BJ (cell line): ENCODE measurements at regions not wholly inside any gene's neighbourhood (a gene's known extent, or its start where the extent isn't known, plus 50 kb on each side); places are given as distances from the start of the nearest gene placed in this dataset.

ENCODE experiments used
- CTCF ChIA-PET: fragments of 350-600 bp; formaldehyde crosslinking; extraction: SDS; loops from one replicate; lab custom pipeline; 2021; ENCODE audit warnings: antibody characterized with exemption, inconsistent platforms; lab: Yijun Ruan, JAX
- POLR2A ChIA-PET: fragments of 300-600 bp; sonication (Branson Sonifier 250); formaldehyde crosslinking; extraction: SDS; loops from one replicate; lab custom pipeline; 2021; ENCODE audit warnings: antibody characterized with exemption; lab: Charles Lee
- DNase-seq: peaks from one replicate; pipeline ENCODE4 v3.0.0-alpha.2; 2011; ENCODE audit warnings: low read depth
- H3K27me3 ChIP-seq: 2 replicates; pipeline ENCODE4 v1.6.0; 2011; ENCODE audit warnings: low read length; ENCODE audit not compliant: control insufficient read depth, insufficient read depth
- H3K36me3 ChIP-seq: 2 replicates; pipeline ENCODE4 v1.5.1; 2011; ENCODE audit warnings: low read length; ENCODE audit not compliant: control insufficient read depth, insufficient read depth
- H3K4me3 ChIP-seq: 2 replicates; pipeline ENCODE4 v1.5.1; 2011; ENCODE audit warnings: low read depth, mild to moderate bottlenecking, control low read depth, low read length
- CTCF ChIP-seq: IDR thresholded peaks from 2 replicates; pipeline ENCODE4 v1.5.1; 2011; ENCODE audit warnings: low read depth, mild to moderate bottlenecking, control low read depth, inconsistent platforms, low read length, moderate library complexity; ENCODE audit not compliant: insufficient read depth

GRCh38 chr3:3340526-3340925 is 161.0 kb upstream of the CRBN start:
- Histone ChIP-seq H3K36me3 (no peaks in the 10 kb centered on the region), H3K27me3 (no peaks in the 10 kb centered on the region), H3K4me3 (no peak overlapping the region)
- ChIA-PET POLR2A (no interaction called here), CTCF (interaction anchor here (0.5 kb wide), 1 partner anchor 31 kb away, joined by 3 read pairs; no protein-coding TSS in a partner anchor)
- TF ChIP-seq CTCF = no peak
- no peak for DNase-seq

- TF ChIP-seq CTCF = no peak
- no peak overlapping the region for H3K4me3 ChIP-seq
- no peak for DNase-seq
- H3K36me3 ChIP-seq = no peaks in the 10 kb centered on the region
- POLR2A ChIA-PET = no interaction called here
- CTCF ChIA-PET = no interaction called here
- H3K27me3 ChIP-seq = no peaks in the 10 kb centered on the region
Measured at GRCh38 chr3:3335903-3336302, 156.4 kb upstream of the CRBN start.

DNA sequence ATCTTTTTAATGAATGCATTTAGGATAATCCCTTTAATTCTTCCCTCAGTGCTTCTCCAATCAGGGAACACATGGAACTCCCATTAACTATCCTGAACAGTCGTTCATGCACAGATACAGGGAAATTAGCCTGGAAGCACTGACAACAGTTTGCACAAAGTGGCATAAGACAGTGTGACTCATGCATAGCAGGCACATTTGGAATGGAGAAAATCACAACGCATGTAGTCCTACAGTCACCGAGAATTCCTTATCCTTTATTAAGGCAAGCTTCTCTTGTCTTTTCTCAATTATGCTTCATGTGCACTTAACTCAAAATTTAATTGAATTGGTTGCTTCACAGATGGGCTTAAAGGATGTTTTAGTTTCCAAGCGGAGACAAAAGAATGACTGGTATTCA is 155.0 kb upstream of the CRBN start:
- Histone ChIP-seq H3K4me3 (no peak overlapping the region), H3K27me3 (no peaks in the 10 kb centered on the region), H3K36me3 (no peaks in the 10 kb centered on the region)
- POLR2A ChIA-PET = no interaction called here
- CTCF ChIA-PET = no interaction called here
- no peak for DNase-seq
- TF ChIP-seq CTCF = no peak

DNA sequence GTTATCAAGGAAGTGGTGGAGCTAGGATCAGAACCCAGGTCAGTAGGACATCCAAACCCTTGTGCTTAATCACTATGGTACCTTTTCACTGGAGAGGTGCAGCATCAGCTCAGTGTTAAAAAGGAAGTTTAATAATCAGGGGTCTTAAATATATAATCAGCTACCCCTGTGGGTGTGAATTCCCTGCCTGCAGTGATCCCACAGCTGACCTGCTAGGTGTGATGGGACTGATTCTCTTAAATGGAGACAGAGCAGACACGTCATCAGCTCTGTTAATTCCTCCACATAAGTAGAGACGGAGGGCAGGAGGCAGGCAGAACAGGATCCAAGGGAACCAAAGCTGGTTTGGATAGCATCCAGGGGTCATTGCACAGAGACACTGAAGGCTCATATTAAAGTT is 154.1 kb upstream of the CRBN start:
- ChIA-PET CTCF (no interaction called here), POLR2A (no interaction called here)

GRCh38 chr3:3316521-3316920 is 137.0 kb upstream of the CRBN start:
- no peaks in the 10 kb centered on the region for H3K27me3 ChIP-seq
- H3K36me3 ChIP-seq = no peaks in the 10 kb centered on the region
- TF ChIP-seq CTCF = no peak
- DNase-seq = no peak
- no peak overlapping the region for H3K4me3 ChIP-seq
- ChIA-PET CTCF (no interaction called here), POLR2A (no interaction called here)

More for the DNA sequence above, 154.1 kb upstream of the CRBN start:
- no peak for TF ChIP-seq CTCF
- Histone ChIP-seq H3K36me3 (no peaks in the 10 kb centered on the region), H3K4me3 (no peak overlapping the region), H3K27me3 (no peaks in the 10 kb centered on the region)
- DNase-seq = no peak
